Testis (tissue), 2 donors: ENCODE measurements at regions not wholly inside any gene's neighbourhood (a gene's known extent, or its start where the extent isn't known, plus 50 kb on each side); places are given as distances from the start of the nearest gene placed in this dataset.

Experiments used
- DNase-seq: peaks from one replicate; pipeline ENCODE4 v3.0.0-alpha.2; 2019
- H3K27ac ChIP-seq, 2 donors: fragments of 200-600 bp; sonication (generic); one replicate each; pipeline ENCODE4 v1.5.1; 2019
- H3K27me3 ChIP-seq: fragments of 200-600 bp; sonication (generic); one replicate; pipeline ENCODE4 v1.5.1; 2019
- H3K36me3 ChIP-seq: fragments of 200-600 bp; sonication (generic); one replicate; pipeline ENCODE4 v1.5.1; 2017; ENCODE audit warnings: low read depth; ENCODE audit errors: missing control alignments
- H3K4me1 ChIP-seq: fragments of 200-600 bp; sonication (generic); one replicate; pipeline ENCODE4 v1.5.1; 2019
- H3K4me3 ChIP-seq, 2 donors: fragments of 200-600 bp; sonication (generic); one replicate each; pipeline ENCODE4 v1.5.1; 2017 to 2019
- H3K9me3 ChIP-seq: fragments of 200-600 bp; sonication (generic); one replicate; pipeline ENCODE4 v1.5.1; 2017
- CTCF ChIP-seq, 3 experiments: fragments of 450-650 bp in 2 of 3; fragments of 200-600 bp in 1 of 3; sonication (generic) in 1 of 3; IDR thresholded peaks; one replicate each; pipeline ENCODE4 v1.5.1; 2016 to 2019; ENCODE audit warnings: antibody characterized with exemption in 3 of 3, mild to moderate bottlenecking in 2 of 3, moderate library complexity in 1 of 3
- POLR2A ChIP-seq: fragments of 450-650 bp; IDR thresholded peaks from one replicate; pipeline ENCODE4 v1.6.1; 2017; ENCODE audit warnings: antibody characterized with exemption, mild to moderate bottlenecking, moderate library complexity
- WGBS, 2 donors: methylation state at CpG; one replicate each; pipeline ENCODE4 v1.1.5; 2018; 5-methylcytosine and 5-hydroxymethylcytosine counted together
- intact Hi-C: fragments of 100-400 bp; cut with DNase I; formaldehyde crosslinking; loops from one replicate; pipeline ENCODE4 v1.15.1; 2023; ENCODE audit warnings: low total_unique reads

GRCh38 chrX:113962343-113962742 is 621.5 kb upstream of the HTR2C start:
- no peaks in the 10 kb centered on the region for H3K9me3 ChIP-seq
- no peak for DNase-seq
- 24 to 35% methylated on average over 1 of the region's 1 CpG for WGBS, 2 donors
- intact Hi-C loops, result no loop called here
- H3K27me3 ChIP-seq, result no peaks in the 10 kb centered on the region
- H3K4me3 ChIP-seq, result no peak overlapping the region
- TF ChIP-seq CTCF (IDR thresholded peaks at IDR 0.05) (no peak), POLR2A (no peak)
- no peaks in the 10 kb centered on the region for H3K4me1 ChIP-seq
- H3K36me3 ChIP-seq, result no peaks in the 10 kb centered on the region
- H3K27ac ChIP-seq, result no peak overlapping the region

- Histone ChIP-seq H3K4me3 (no peak overlapping the region), H3K27me3 (no peaks in the 10 kb centered on the region), H3K36me3 (no peaks in the 10 kb centered on the region), H3K9me3 (no peaks in the 10 kb centered on the region), H3K27ac (no peak overlapping the region), H3K4me1 (no peaks in the 10 kb centered on the region)
- WGBS, 2 donors, result 47 to 54% methylated on average over 4 of the region's 4 CpGs
- DNase-seq, result no peak
- intact Hi-C loops, result no loop called here
- TF ChIP-seq POLR2A (no peak), CTCF (IDR thresholded peaks at IDR 0.05) (no peak)
Observed at GRCh38 chrX:113959912-113960626, 623.8 kb upstream of the HTR2C start.

- Histone ChIP-seq H3K36me3 (no peaks in the 10 kb centered on the region), H3K4me1 (no peaks in the 10 kb centered on the region), H3K27me3 (no peaks in the 10 kb centered on the region), H3K4me3 (no peak overlapping the region), H3K9me3 (no peaks in the 10 kb centered on the region), H3K27ac (no peak overlapping the region)
- intact Hi-C loops, result no loop called here
- 90 to 93% methylated on average over 6 of the region's 6 CpGs for WGBS, 2 donors
- TF ChIP-seq CTCF (IDR thresholded peaks at IDR 0.05) (no peak), POLR2A (no peak)
- DNase-seq, result no peak
Observed at GRCh38 chrX:113956936-113957335, 627.0 kb upstream of the HTR2C start.

GRCh38 chrX:113954297-113954696 is 629.6 kb upstream of the HTR2C start:
- DNase-seq, result no peak
- intact Hi-C loops, result no loop called here
- Histone ChIP-seq H3K4me1 (no peaks in the 10 kb centered on the region), H3K9me3 (no peaks in the 10 kb centered on the region), H3K27me3 (no peaks in the 10 kb centered on the region), H3K4me3 (no peak overlapping the region), H3K36me3 (no peaks in the 10 kb centered on the region), H3K27ac (no peak overlapping the region)
- TF ChIP-seq CTCF (IDR thresholded peaks at IDR 0.05) (no peak), POLR2A (no peak)
- 80 to 94% methylated on average over 3 of the region's 3 CpGs for WGBS, 2 donors

- no peak for DNase-seq
- WGBS, 2 donors, result 71 to 86% methylated on average over 4 to 5 of the region's 5 CpGs
- no peaks in the 10 kb centered on the region for H3K4me1 ChIP-seq
- no peak overlapping the region for H3K4me3 ChIP-seq
- H3K27ac ChIP-seq, result no peak overlapping the region
- H3K9me3 ChIP-seq, result no peaks in the 10 kb centered on the region
- H3K27me3 ChIP-seq, result no peaks in the 10 kb centered on the region
- intact Hi-C loops, result no loop called here
- TF ChIP-seq POLR2A (no peak), CTCF (IDR thresholded peaks at IDR 0.05) (no peak)
- no peaks in the 10 kb centered on the region for H3K36me3 ChIP-seq
Observed at GRCh38 chrX:113950081-113950678, 633.7 kb upstream of the HTR2C start.
